AG04450 (cell line): ENCODE measurements at regions not wholly inside any gene's neighbourhood (a gene's known extent, or its start where the extent isn't known, plus 50 kb on each side); places are given as distances from the start of the nearest gene placed in this dataset.
"Not testable (repeated sequence)": the region's sequence is repeated elsewhere in the genome, so short reads cannot be mapped to it uniquely, and the experiment has no call there.

ENCODE experiments used
- CTCF ChIA-PET: fragments of 300-600, 350-600 bp; formaldehyde crosslinking; extraction: SDS; loops from one replicate; lab custom pipeline; 2022; ENCODE audit warnings: antibody characterized with exemption, inconsistent platforms; lab: Charles Lee
- POLR2A ChIA-PET: fragments of 350-600 bp; formaldehyde crosslinking; extraction: SDS; loops from one replicate; lab custom pipeline; 2021; ENCODE audit warnings: antibody characterized with exemption, inconsistent platforms; lab: Yijun Ruan, JAX
- DNase-seq: peaks from one replicate; pipeline ENCODE4 v3.0.0-alpha.2; 2011; ENCODE audit warnings: low read depth, low spot score
- H3K27ac ChIP-seq: one replicate; pipeline ENCODE4 v1.5.1; 2012; ENCODE audit warnings: low read depth, low read length, control low read depth
- H3K27me3 ChIP-seq: one replicate; pipeline ENCODE4 v1.6.0; 2012; ENCODE audit warnings: low read length; ENCODE audit not compliant: control insufficient read depth, insufficient read depth
- H3K4me3 ChIP-seq: 2 replicates; pipeline ENCODE4 v1.5.1; 2011; ENCODE audit warnings: mild to moderate bottlenecking, low read depth, low read length, control low read depth
- H3K9me3 ChIP-seq: 2 replicates; pipeline ENCODE4 v1.5.1; 2012; ENCODE audit warnings: low read length; ENCODE audit not compliant: control insufficient read depth, insufficient read depth
- TF ChIP-seq, protein P1 (sequence below): IDR thresholded peaks from 2 replicates; pipeline ENCODE4 v1.5.1; 2011; ENCODE audit warnings: low read depth, low read length, control low read depth, inconsistent platforms

DNA sequence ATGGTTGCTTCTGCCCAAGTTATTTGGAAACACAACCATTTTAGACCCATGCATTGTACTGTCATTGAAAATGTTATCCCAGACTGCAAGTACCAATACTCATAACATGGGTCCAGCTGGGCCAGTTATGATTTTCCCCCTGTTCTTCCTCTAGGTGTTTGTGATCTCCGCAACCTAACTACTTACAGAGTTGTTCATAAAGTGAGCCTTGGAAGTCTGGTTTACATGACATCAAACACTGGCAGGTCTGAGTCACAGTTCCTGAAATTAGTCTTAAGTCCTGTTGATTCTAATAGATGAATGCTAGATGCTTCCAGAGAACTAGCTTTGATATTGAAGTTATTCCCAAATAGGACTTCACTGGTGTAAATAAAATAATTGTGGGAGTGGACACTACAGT, 487.0 kb downstream of the MED13L start:
- H3K9me3 ChIP-seq, result no peaks in the 10 kb centered on the region
- ChIA-PET CTCF (interaction anchor here (0.6 kb wide), 1 partner anchor 1152 kb away, joined by 3 read pairs; no protein-coding TSS in a partner anchor), POLR2A (no interaction called here)
- H3K4me3 ChIP-seq, result no peak overlapping the region
- no peak overlapping the region for H3K27ac ChIP-seq
- H3K27me3 ChIP-seq, result peaks cover 3% of the 10 kb centered on the region
- TF ChIP-seq, protein P1, sequence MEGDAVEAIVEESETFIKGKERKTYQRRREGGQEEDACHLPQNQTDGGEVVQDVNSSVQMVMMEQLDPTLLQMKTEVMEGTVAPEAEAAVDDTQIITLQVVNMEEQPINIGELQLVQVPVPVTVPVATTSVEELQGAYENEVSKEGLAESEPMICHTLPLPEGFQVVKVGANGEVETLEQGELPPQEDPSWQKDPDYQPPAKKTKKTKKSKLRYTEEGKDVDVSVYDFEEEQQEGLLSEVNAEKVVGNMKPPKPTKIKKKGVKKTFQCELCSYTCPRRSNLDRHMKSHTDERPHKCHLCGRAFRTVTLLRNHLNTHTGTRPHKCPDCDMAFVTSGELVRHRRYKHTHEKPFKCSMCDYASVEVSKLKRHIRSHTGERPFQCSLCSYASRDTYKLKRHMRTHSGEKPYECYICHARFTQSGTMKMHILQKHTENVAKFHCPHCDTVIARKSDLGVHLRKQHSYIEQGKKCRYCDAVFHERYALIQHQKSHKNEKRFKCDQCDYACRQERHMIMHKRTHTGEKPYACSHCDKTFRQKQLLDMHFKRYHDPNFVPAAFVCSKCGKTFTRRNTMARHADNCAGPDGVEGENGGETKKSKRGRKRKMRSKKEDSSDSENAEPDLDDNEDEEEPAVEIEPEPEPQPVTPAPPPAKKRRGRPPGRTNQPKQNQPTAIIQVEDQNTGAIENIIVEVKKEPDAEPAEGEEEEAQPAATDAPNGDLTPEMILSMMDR, result no peak
- DNase-seq, result no peak

DNA sequence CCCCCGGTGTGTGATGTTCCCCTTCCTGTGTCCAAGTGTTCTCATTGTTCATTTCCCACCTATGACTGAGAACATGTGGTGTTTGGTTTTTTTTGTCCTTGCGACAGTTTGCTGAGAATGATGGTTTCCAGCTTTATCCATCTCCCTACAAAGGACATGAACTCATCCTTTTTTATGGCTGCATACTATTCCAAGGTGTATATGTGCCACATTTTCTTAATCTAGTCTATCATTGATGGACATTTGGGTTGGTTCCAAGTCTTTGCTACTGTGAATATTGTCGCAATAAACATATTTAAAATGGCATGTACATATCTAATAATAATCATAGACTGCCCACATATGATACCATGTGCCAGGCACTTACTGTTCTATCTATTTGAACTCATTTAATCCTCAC, 491.0 kb downstream of the MED13L start:
- H3K9me3 ChIP-seq, POLR2A ChIA-PET, H3K4me3 ChIP-seq, H3K27me3 ChIP-seq, DNase-seq, H3K27ac ChIP-seq: not testable (repeated sequence)
- CTCF ChIA-PET, result interaction anchor here (0.9 kb wide), 1 partner anchor 34 kb away, joined by 3 read pairs; no protein-coding TSS in a partner anchor

- Histone ChIP-seq H3K27me3 (no peaks in the 10 kb centered on the region), H3K9me3 (no peaks in the 10 kb centered on the region), H3K27ac (no peak overlapping the region), H3K4me3 (no peak overlapping the region)
- ChIA-PET CTCF (no interaction called here), POLR2A (no interaction called here)
- TF ChIP-seq, protein P1, result no peak
- no peak for DNase-seq
Observed at GRCh38 chr12:115785548-115785947, 491.9 kb downstream of the MED13L start.

- ChIA-PET POLR2A (no interaction called here), CTCF (no interaction called here)
- TF ChIP-seq, protein P1, result no peak
- Histone ChIP-seq H3K27ac (no peak overlapping the region), H3K9me3 (no peaks in the 10 kb centered on the region), H3K4me3 (no peak overlapping the region), H3K27me3 (no peaks in the 10 kb centered on the region)
- no peak for DNase-seq
Observed at GRCh38 chr12:115776399-115776798, 501.1 kb downstream of the MED13L start.

DNA sequence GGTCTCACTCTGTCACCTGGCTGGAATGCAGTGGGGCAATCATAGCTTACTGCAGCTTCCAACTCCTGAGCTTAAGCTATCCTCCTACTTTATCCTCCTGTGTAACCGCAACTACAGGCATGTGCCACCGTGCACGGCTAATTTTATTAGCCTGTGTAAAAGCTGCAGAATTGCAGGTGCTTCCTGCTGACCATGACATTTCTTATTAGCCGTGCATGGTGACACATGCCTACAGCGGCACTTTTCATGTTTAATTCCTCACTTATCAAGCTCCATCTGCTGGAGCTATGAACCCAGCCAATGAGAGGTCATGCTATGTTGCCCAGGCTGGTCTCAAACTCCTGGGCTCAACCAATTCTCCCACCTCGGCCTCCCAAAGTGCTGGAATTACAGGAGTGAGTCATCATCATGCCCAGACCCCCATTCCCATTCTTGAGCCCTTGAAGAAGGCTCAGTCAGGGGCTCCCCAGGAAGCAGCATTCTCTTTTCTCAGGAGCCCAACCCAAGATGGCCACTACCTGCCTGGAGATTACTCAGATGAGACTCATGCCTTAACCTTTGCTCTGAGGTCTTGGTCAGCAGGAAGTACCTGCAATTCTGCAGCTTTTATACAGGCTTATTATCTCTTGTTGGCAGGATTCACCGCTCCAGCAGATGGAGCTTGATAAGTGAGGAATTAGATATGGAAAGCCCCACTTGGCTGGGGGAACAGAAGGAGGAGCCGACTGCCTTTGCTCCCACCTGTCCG, 503.2 kb downstream of the MED13L start:
- ChIA-PET POLR2A (no interaction called here), CTCF (interaction anchor here (0.6 kb wide), 1 partner anchor 54 kb away, joined by 3 read pairs; no protein-coding TSS in a partner anchor)
- Histone ChIP-seq H3K27me3 (no peaks in the 10 kb centered on the region), H3K27ac (no peak overlapping the region), H3K9me3 (no peaks in the 10 kb centered on the region), H3K4me3 (no peak overlapping the region)
- DNase-seq, result no peak
- TF ChIP-seq, protein P1, result no peak
